AG09309 (cell line): ENCODE measurements at regions not wholly inside any gene's neighbourhood (a gene's known extent, or its start where the extent isn't known, plus 50 kb on each side); places are given as distances from the start of the nearest gene placed in this dataset.

Source experiments
- DNase-seq: peaks from one replicate; pipeline ENCODE4 v3.0.0-alpha.2; 2010; ENCODE audit warnings: low read depth
- H3K4me3 ChIP-seq: 2 replicates; pipeline ENCODE4 v1.5.1; 2011; ENCODE audit warnings: mild to moderate bottlenecking, low read depth, low read length, moderate library complexity; ENCODE audit not compliant: control insufficient read depth
- TF ChIP-seq, protein P1 (sequence below): IDR thresholded peaks from 2 replicates; pipeline ENCODE4 v1.5.1; 2011; ENCODE audit warnings: mild to moderate bottlenecking, low read depth, low read length, inconsistent platforms; ENCODE audit not compliant: insufficient read depth, control insufficient read depth; ENCODE audit errors: missing control alignments

DNA sequence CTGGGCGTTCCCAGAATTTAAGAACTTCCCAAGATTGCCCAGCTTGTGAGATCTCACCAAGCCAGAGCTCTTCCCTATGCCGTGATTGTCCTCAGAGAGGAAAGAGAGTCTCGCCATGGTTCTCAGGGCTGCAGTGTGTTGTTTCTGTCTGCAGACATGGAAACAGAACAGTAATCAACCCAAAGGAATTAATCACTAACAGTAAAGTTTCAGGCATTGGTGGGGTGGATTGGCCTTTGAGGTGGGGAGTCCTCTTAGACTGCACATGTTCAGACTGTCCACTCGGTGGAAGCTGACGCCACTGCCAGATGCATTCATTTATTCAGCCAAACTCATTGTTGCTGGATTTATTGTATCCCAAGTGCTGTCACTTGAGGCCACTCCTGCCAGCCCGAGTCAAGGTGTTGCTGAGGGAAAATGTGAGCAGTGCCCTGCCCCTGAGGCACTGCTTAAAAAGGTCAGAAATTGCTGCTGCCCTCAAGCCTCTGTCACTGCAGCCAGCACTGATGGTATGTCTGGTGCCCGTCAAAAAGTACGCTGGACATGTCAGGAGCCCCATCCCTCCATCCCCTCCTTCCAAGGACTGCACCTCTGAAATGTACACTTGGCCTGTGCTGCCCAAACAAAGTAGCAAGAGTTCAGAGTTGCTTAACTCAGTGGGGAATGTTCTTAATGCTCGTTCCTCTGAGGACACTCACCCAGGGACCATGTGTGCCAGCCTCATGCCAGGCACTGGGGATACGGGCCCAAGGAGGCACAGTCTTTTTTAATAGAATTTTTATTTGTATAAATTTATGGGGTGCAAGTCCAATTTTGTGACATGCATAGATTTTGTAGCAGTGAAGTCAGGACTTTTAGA lies 201.0 kb downstream of the GLI2 start:
- no peak overlapping the region for H3K4me3 ChIP-seq
- TF ChIP-seq, protein P1, sequence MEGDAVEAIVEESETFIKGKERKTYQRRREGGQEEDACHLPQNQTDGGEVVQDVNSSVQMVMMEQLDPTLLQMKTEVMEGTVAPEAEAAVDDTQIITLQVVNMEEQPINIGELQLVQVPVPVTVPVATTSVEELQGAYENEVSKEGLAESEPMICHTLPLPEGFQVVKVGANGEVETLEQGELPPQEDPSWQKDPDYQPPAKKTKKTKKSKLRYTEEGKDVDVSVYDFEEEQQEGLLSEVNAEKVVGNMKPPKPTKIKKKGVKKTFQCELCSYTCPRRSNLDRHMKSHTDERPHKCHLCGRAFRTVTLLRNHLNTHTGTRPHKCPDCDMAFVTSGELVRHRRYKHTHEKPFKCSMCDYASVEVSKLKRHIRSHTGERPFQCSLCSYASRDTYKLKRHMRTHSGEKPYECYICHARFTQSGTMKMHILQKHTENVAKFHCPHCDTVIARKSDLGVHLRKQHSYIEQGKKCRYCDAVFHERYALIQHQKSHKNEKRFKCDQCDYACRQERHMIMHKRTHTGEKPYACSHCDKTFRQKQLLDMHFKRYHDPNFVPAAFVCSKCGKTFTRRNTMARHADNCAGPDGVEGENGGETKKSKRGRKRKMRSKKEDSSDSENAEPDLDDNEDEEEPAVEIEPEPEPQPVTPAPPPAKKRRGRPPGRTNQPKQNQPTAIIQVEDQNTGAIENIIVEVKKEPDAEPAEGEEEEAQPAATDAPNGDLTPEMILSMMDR, result no peak
- DNase-seq, result no peak

DNA sequence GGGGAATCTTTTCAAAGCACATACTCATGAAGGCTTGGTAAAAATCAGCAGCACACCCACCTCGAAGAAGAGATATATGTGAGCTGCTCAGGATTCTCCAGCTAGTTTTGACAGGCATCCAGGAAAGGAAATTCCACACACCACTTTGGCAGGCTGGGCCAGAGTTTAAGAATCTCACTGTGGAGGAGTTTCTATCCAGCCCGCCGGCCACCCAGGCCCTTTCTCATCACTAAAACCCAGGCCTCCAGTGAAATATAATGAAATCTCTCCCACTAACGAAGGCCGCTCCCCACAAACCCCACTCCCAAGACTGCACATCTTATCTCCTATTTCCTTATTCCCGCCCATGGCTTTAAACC lies 202.0 kb downstream of the GLI2 start:
- H3K4me3 ChIP-seq, result no peak overlapping the region; the same call in 1 of the 2 replicates
- DNase-seq, result no peak
- TF ChIP-seq, protein P1, result no peak

DNA sequence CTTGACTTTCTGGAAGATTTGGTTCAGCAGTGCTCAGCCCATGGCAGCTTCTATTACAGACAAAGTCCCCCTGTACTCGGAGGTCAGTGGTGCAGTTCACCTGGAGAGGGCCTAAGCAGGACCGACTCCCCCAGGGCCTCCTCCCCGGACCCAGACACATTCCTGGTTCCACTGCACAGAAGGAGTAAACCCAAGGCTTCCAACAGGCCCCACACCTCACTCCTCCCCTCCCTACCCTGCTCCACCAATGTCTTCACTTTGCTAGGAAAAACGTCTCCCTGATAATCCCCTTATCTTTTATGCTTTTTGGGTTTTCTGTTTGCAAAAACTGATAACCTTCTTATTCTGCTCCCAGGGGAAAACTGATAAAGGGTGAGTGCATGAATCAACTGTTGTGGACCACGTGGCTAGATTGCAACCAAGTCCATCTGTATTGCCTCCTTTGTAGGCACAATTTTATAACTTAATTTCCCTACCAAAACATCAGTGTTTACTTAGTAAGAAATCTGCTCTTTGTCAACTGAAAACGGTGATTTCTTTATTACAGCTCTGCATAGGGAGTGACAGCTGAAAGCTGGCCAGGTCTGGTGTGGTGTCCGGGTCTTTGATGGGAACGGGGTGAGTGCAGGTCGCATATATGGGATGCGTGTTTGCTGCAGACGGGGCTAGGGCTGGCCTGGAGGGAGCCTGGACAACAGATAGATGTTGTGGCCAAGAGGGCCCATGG lies 202.5 kb downstream of the GLI2 start:
- no peak overlapping the region for H3K4me3 ChIP-seq
- TF ChIP-seq, protein P1, result no peak
- DNase-seq, result no peak

DNA sequence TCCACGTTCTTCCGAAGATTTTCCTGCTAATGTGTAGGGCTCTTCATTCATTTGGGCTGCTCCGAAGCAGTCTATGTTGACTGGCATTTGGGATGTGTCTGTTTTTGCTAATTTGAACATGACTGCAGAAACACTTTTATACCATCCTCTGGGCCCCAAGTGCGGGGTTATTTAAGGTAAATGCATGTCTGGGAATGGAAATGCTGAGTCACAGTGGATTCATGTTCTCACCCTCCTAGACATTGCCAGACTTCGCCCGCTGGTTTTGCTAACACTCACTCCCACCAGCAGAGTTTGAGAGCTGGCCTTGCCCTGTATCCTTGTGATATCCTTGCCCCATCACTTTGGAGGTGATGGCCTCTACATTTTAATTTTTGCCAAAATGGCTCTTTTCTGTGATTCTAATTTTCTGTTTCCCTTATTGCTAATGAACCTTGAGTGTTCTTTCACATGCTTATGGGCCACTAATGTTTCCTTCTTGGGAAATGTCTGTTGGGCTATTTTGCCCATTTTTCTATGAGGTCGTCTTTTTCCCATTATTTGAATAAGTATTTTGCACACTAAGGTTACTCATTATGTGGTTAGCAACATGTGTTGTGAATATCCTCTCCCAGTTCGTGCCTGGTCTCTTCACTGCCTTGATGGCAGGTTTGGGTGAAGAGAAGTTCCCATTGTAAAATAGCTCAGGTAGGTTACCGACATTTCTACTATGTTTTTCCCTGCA lies 204.1 kb downstream of the GLI2 start:
- DNase-seq, result peak; percentile 80
- H3K4me3 ChIP-seq, result no peak overlapping the region
- TF ChIP-seq, protein P1, result no peak

DNA sequence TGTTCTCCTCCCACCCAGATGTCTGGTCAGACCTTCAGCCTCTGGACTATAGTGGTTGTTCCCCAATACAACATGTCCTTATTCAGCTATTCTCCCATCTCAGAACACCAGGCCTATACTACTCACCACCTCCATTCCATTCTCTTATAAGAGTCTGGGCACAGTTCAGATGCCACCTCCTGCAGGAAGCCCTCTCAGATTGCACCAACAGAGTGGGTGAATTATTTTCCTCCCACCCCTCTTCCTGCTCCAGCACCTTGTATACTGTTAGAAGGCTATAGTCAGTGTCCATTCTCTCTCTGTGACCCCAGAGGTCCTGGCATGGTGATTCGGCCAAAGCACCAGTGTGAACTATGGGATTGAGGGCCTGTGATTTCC lies 204.6 kb downstream of the GLI2 start:
- DNase-seq, result no peak
- TF ChIP-seq, protein P1, result no peak
- no peak overlapping the region for H3K4me3 ChIP-seq

DNA sequence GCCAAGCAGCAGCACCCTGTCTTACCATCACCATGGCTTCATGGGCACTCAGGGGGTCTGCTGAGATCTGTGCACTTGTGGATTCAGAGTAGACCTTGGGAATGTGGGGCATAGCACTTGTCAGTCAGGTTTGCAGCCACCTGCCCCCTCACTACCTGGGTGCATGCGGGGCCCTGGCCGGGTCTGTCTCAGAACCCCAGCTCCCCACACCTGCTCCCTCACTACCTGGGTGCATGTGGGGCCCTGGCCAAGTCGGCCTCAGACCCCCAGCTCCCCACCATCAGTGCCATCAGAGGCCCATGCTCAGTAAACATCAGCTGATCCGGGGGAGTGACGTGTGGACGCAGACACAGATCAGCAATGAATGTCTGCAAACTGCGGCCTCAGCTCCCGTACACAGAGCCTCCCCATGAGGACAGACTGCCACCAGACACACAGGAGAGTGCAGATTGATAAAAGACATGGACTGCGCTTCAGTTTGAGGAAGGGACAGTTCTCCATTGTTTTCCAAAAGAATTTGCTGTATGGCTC lies 205.1 kb downstream of the GLI2 start:
- no peak for DNase-seq
- TF ChIP-seq, protein P1, result no peak

More for the DNA sequence above, 205.1 kb downstream of the GLI2 start:
- no peak overlapping the region for H3K4me3 ChIP-seq
